Erythroblast (primary cell): ENCODE measurements at regions not wholly inside any gene's neighbourhood (a gene's known extent, or its start where the extent isn't known, plus 50 kb on each side); places are given as distances from the start of the nearest gene placed in this dataset.

Source experiments
- DNase-seq, 2 experiments: peaks; one replicate each; lab custom pipeline; 2025; lab: John Stamatoyannopoulos, UW
- GATA1 ChIP-seq: IDR thresholded peaks from 2 replicates; pipeline ENCODE4 v1.6.1; 2011; ENCODE audit warnings: low read depth, mild to moderate bottlenecking, control low read depth, low read length, moderate library complexity
- POLR2A ChIP-seq: IDR thresholded peaks from 2 replicates; pipeline ENCODE4 v1.6.1; 2011; ENCODE audit warnings: mild to moderate bottlenecking, low read length

DNA sequence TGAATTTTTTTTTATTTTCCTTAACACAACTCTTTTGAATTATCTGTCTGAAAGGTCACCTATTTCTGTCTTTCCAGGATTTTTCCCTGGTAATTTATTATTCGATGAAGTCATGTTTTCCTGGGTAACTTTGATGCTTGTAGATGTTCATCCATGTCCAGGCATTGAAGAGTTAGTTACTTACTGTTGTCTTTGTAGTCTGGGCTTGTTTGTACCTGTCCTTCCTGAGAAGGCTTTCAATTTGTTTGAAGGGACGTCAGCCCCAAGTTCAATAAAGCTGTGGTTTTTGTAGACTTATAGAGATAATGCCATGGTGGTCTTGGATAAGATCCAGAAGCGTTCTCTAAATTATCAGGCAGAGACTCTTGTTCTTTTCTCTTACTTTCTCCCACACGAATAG is 252.4 kb upstream of the ARHGAP24 start:
- TF ChIP-seq GATA1, result no peak
- no peak for TF ChIP-seq POLR2A
- no peak for DNase-seq

DNA sequence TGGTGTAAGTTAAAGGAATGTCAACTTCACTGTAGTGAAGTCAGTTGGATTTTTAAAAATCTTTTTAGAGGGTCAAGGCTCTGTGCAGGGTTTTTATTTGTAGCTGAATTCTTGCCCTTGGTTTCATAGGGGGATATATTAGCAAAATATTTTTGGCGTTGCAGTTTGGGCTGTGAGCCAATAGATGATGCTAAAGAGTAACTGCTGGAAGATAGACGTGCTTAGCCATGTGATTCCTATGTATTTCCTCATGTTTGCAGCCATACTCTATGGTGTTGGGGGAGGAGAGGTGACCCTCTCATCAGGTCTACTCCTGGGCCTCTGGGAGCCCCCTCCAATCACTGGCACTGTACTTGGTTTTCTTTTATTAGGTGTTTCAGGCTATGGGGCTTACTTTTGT is 246.7 kb upstream of the ARHGAP24 start:
- no peak for DNase-seq
- TF ChIP-seq POLR2A, result no peak
- TF ChIP-seq GATA1, result no peak

DNA sequence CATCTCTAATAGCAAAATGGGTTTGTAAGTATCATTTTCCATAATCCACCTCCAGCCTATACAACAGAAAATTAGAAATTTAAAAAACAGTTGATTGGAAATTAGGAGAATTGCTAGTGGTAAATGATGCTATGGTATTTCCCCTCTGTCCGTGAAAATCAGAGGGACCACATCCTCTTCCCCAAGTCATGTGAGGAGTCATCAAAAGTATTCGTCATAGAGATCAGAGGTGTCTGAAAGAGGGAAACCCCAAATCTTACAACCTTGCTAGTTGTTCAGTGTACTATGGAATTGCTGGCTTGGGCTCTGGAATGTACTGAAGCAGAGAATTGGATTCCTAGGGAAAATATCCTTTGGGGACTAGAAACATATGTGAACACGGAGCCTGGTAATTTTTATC is 241.4 kb upstream of the ARHGAP24 start:
- DNase-seq, result no peak
- no peak for TF ChIP-seq GATA1
- TF ChIP-seq POLR2A, result no peak

DNA sequence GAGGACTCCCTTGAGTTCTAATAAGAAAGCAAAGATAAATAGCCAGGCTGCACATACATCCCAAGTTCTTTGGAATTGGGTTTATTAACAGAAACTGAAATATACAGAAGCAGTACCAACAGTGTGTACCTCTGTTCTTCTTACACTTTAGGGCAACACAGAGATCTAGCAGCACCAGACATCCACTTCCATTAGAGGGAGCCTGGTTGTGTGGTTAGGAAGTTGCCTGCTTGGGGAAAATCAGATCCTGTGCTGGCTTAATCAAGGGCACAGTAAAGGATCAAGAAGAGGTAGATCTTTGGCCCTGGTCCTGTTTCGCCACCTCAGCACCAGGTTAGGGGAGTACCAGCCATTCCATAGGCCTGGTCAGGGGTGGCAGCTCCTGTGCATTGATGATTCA is 231.1 kb upstream of the ARHGAP24 start:
- no peak for DNase-seq

DNA sequence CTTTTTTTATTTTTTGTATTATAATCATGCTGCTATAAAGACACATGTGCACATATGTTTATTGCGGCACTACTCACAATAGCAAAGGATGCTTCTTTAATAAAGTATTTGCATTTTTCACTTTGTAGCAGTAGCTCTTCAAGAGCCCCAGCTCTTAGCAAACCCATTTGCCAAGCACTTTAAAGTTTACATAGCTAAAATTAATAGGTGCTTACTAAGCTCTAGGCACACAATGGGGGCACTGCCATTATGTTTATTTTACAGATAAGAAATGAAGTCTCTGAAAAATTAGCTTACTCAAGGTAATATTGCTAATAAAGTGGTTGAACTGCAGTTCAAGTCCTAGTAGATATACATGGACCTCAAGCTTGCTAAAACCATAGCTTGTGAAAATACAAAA is 230.3 kb upstream of the ARHGAP24 start:
- DNase-seq, result no peak
- TF ChIP-seq POLR2A (no peak), GATA1 (no peak)

More for the DNA sequence above, 231.1 kb upstream of the ARHGAP24 start:
- TF ChIP-seq GATA1, result no peak
- TF ChIP-seq POLR2A, result no peak

DNA sequence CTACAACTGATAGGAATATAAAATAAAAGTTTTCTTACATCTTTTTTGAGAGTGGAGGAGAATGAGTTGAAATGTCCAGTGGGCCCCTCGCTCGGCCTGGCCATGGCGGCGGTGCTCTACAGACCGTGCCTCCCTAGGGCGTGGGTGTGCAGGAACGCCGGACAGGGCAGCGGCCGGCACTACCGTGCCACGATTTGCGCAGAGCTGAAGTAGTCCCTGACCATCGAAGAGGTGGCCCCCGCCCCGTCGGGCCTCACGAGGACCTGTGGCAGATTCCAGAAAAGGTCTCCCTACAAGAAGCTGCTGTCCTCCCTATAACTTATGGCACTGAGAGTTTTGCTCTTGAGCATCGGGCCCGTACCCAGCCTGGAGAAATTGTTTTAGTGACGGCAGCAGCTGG is 228.9 kb upstream of the ARHGAP24 start:
- no peak for DNase-seq
- TF ChIP-seq POLR2A (no peak), GATA1 (no peak)

DNA sequence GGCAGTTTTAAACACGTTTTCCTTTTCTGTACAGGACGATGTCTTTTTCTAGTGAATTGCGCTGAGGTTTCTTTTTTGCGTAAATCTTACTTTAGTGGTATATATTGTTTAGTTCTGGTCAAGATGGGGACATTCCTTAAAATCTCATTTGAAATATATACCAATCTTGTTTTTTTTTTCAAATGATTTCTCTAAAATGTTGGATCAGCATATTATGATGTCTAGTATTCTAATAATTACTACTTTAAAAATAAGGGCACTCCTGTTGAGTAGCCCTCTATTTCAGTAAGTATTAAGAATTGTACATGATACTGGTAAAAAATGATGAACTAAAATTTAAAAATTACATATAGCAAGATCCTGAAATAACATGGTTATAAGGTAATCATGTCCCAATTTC is 224.1 kb upstream of the ARHGAP24 start:
- no peak for DNase-seq
- no peak for TF ChIP-seq GATA1
- no peak for TF ChIP-seq POLR2A

DNA sequence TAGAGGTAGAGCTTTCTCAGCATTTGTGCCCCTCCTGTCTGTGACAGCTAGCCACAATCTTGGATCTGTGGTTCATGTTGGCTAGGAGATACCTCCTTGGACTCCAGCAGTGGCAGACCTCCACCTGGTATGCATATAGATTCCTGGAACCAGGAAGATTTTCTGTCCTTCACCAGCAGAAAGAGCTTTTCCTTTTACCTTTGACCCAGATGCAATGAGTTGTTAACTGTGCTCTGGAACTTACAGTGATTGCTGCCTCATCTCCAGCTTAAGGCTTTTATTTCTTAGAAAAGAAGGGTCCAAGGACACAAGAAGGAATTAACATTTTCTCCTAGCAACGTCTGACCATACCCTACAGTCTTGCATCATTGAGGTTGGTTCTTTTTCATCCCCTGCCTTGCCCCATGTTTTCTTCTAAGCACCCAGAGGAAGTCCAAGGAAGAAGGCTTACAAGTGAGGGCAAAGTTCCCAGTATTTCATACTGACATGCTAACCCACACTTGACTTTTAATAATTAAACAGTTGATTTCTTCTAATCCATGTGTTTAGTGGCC is 217.1 kb upstream of the ARHGAP24 start:
- no peak for DNase-seq
- no peak for TF ChIP-seq POLR2A
- TF ChIP-seq GATA1, result no peak

DNA sequence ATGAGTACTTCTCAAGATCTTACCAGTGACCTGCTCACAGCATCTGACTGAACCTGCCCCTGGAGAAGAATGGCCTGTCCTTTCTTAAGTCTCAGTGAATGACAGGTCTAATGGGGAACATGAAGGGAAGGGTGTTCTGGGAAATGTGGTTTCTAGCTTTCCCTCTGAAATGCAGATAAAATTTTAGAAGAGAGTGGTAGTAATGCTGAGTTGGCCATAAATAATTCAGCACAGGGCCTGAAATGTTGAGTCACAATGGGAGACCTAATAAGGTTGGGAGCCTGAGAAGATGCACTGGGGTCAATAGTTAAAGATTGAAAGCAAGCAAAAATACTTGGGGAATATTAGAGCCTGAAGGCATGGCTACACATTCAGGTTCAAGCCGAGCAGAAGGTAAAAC is 214.9 kb upstream of the ARHGAP24 start:
- no peak for TF ChIP-seq POLR2A
- TF ChIP-seq GATA1, result no peak
- no peak for DNase-seq

DNA sequence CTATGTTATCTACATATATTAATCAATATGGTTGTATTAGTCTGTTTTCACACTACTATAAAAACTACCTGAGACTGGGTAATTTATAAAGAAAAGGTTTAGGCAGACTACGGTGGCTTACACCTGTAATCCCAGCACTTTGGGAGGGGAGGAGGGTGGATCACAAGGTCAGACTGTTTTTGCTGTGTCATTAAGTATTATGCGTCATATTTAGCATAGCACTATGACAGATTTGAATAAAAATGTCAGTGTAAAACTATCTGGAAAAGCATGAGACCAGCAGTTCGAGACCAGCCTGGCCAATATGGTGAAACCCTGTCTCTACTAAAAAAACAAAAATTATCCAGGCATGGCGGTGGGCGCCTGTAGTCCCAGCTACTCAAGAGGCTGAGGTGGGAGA is 209.7 kb upstream of the ARHGAP24 start:
- DNase-seq, result no peak
- TF ChIP-seq POLR2A, result no peak
- no peak for TF ChIP-seq GATA1

DNA sequence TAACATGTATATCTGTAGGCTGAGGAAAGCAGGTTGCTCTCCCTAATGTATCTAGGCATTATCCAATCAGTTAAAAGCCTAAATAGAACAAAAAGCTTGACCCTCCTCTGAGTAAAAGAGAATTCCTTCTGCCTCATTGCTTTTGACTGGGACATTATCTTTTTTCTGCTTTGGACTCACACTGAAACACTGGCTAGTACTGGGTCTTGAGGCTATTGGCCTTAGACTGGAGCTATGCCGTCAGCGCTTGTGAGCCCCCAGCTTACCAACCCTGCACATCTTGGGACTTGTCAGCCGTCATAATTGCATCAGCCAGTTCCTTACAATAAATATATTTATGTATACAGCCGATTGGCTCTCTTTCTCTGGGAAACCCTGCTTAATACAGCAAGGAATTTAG is 206.8 kb upstream of the ARHGAP24 start:
- no peak for TF ChIP-seq POLR2A
- no peak for TF ChIP-seq GATA1
- DNase-seq, result no peak

DNA sequence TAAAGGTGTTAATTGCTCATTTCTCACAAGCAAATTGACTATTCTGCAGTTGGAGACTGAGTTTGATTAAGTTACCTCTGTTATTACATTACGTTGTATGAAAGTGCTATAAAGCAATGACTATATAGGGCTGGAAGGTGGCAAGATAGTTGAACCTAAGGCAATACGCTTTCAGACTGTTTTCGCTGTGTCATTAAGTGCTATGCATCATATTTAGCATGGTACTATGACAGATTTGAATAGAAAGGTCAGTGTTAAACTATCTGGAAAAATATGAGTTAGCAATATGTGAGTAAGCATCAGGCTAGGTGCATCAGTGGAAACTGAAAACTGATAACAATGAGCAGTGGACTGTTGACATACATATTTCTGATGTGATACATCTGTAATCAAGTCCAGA is 206.0 kb upstream of the ARHGAP24 start:
- no peak for DNase-seq

DNA sequence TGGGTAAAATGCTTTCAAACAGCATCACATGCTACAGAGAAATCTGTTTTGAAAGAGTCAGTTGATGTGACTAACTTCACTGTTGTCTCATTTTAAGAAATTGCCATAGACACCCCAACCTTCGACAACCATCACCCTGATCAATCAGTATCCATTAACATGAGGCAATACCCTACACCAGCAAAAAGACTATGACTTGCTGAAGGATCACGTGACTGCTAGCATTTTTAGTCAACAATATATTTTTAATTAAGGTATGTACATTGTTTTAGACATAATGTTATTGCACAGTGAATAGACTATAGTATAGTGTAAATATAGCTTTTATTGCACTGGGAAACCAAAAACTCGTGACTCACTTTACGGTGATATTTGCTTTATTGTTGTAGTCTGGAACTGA is 200.0 kb upstream of the ARHGAP24 start:
- TF ChIP-seq GATA1, result no peak
- no peak for TF ChIP-seq POLR2A
- no peak for DNase-seq

More for the DNA sequence above, 206.0 kb upstream of the ARHGAP24 start:
- TF ChIP-seq GATA1, result no peak
- TF ChIP-seq POLR2A, result no peak

DNA sequence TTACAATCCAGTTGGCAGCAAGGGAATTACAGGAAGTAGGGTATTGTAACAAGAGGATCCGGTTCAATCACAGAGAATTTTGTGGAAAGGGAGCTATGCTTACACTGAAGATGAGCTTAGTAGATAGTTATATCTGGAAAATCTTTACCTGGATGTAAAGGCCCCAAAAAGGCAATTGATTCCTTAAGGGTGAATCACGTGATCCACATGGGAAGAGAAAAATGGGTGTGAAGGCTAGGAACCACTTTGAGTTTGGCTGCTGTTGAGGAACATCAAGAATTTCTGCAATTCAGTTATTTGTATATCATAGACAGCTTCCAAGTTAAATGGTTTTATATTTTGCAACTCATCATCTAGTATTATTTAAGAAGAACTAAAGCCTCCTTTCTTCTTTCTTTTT is 194.0 kb upstream of the ARHGAP24 start:
- no peak for DNase-seq
- TF ChIP-seq GATA1 (no peak), POLR2A (no peak)

DNA sequence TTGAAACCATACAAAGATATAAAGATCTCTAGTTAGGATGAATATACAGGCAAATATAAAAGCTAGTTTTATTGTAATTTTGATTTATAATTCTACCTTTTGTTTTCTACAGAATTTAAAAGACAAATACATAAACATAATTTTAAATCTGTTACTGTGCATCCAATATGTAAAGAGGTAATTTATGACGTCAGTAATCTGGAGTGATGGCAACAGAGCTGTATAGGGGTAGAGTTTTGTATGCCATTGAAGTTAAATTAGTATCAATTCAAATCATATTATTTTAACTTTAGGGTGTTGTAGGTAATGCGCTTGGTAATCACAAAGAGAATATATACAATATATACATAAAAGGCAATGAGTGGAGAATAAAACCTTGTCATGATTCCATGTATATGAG is 183.7 kb upstream of the ARHGAP24 start:
- TF ChIP-seq GATA1, result no peak
- DNase-seq, result no peak

DNA sequence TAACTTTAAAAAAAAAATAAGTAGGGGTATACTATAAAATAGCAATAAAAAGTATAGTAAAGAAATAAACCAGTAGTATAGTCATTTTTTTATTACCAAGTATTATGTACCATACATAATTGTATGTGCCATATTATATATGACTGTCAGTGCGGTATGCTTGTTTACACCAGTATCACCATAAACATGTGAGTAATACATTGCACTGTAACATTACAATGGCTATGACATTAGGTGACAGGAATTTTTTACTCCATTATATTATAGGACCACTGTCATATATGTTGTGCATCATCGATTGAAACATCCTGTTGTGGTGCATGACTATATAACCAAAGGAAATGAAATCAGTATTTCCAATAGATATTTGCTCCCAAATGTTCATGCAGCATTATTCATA is 176.9 kb upstream of the ARHGAP24 start:
- no peak for DNase-seq
- TF ChIP-seq GATA1, result no peak
- TF ChIP-seq POLR2A, result no peak
